Psoas muscle (tissue), 7 donors: ENCODE measurements at regions not wholly inside any gene's neighbourhood (a gene's known extent, or its start where the extent isn't known, plus 50 kb on each side); places are given as distances from the start of the nearest gene placed in this dataset.

ENCODE experiments used
- ATAC-seq, 4 donors: fragments of 200-7000 bp; cut with Tn5 transposase; one replicate each; pipeline ENCODE4 v1.9.1; 2020; ENCODE audit warnings: moderate library complexity in 3 of 4, mild to moderate bottlenecking in 2 of 4
- DNase-seq, 2 donors: peaks; one replicate each; pipeline ENCODE4 v3.0.0-alpha.2; 2020
- H3K27ac ChIP-seq: fragments of 200-600 bp; one replicate; pipeline ENCODE4 v1.8.0; 2022
- H3K27me3 ChIP-seq, 3 donors: fragments of 200-600 bp in 1 of 3; one replicate each; pipeline versions ENCODE4 v1.6.1 to v1.8.0; 2013 to 2022; ENCODE audit warnings: low read length in 2 of 3, mild to moderate bottlenecking in 2 of 3, moderate library complexity in 1 of 3; ENCODE audit not compliant: insufficient read depth in 3 of 3
- H3K36me3 ChIP-seq, 2 donors: fragments of 200-600 bp in 1 of 2; one replicate each; pipeline versions ENCODE4 v1.6.1 to v1.8.0; 2013 to 2022; ENCODE audit warnings: low read depth in 1 of 2, mild to moderate bottlenecking in 1 of 2, moderate library complexity in 1 of 2; ENCODE audit not compliant: insufficient read depth in 1 of 2
- H3K4me1 ChIP-seq: fragments of 200-600 bp; one replicate; pipeline ENCODE4 v1.8.0; 2022
- H3K4me3 ChIP-seq: fragments of 200-600 bp; one replicate; pipeline ENCODE4 v1.8.0; 2022; ENCODE audit warnings: mild to moderate bottlenecking
- H3K9me3 ChIP-seq: fragments of 200-600 bp; one replicate; pipeline ENCODE4 v1.8.0; 2022
- WGBS, 3 donors: extraction: QIAGEN DNeasy Blood & Tissue Kit; methylation state at CpG; one replicate each; pipeline versions ENCODE4 v1.1.6 to v1.1.7; 2013; 5-methylcytosine and 5-hydroxymethylcytosine counted together
- intact Hi-C, 2 donors: fragments of 100-400 bp; cut with DNase I; formaldehyde crosslinking; loops; one replicate each; pipeline versions ENCODE4 v1.11.0 to v1.14.2; 2022
- TF ChIP-seq, protein P1 (sequence below): fragments of 200-600 bp; IDR thresholded peaks from one replicate; pipeline ENCODE4 v1.8.0; 2022; ENCODE audit warnings: antibody characterized with exemption
- donor health status: healthy with polysubstance abuse.
- donor health status: DM: no; HTN: no; CAD: no; lungs with moderate emphysema.
- donor health status: Bipolar disorder and iron deficiency.
- donor health status: healthy.
- donor health status: DM: yes; HTN: yes; CAD: no.
- donor health status: DM: no; HTN: no; CAD: no.
- donor health status: DM: yes; HTN: yes; CAD: no.

DNA sequence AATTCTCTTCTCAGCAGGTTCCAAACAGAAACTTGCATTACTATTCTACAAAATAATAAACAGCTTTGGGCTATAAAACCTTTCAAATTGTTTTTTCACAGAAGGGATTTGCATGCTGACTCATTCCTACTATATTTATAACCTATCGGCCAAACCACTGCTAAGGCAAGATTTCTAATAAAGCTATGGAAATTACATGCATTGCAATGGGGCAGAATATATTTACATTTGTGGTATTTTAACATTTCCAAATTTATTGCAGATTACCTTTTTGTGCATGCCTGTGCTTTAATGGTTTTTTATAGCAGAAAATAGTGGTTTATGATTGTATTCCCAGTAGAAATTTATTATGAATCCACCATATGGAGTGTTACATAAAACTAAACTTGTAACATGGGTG, 69.0 kb upstream of the NPVF start:
- TF ChIP-seq, protein P1, sequence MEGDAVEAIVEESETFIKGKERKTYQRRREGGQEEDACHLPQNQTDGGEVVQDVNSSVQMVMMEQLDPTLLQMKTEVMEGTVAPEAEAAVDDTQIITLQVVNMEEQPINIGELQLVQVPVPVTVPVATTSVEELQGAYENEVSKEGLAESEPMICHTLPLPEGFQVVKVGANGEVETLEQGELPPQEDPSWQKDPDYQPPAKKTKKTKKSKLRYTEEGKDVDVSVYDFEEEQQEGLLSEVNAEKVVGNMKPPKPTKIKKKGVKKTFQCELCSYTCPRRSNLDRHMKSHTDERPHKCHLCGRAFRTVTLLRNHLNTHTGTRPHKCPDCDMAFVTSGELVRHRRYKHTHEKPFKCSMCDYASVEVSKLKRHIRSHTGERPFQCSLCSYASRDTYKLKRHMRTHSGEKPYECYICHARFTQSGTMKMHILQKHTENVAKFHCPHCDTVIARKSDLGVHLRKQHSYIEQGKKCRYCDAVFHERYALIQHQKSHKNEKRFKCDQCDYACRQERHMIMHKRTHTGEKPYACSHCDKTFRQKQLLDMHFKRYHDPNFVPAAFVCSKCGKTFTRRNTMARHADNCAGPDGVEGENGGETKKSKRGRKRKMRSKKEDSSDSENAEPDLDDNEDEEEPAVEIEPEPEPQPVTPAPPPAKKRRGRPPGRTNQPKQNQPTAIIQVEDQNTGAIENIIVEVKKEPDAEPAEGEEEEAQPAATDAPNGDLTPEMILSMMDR, result no peak
- intact Hi-C loops, result no loop called here
- Histone ChIP-seq H3K4me1 (no peaks in the 10 kb centered on the region), H3K36me3 (no peaks in the 10 kb centered on the region), H3K9me3 (no peaks in the 10 kb centered on the region), H3K27me3 (no peaks in the 10 kb centered on the region), H3K4me3 (no peak overlapping the region), H3K27ac (no peak overlapping the region)
- 54 to 77% (median 59%) methylated on average over 1 of the region's 1 CpG for WGBS, 3 donors
- ATAC-seq (no peak), DNase-seq (no peak)

GRCh38 chr7:25303281-25304181, 75.2 kb upstream of the NPVF start:
- H3K27ac ChIP-seq, result no peak overlapping the region
- ATAC-seq (no peak), DNase-seq (no peak)
- TF ChIP-seq, protein P1, result no peak
- no peaks in the 10 kb centered on the region for H3K4me1 ChIP-seq
- H3K4me3 ChIP-seq, result no peak overlapping the region
- 28 to 39% (median 29%) methylated on average over 3 of the region's 3 CpGs for WGBS, 3 donors
- no peaks in the 10 kb centered on the region for H3K9me3 ChIP-seq
- intact Hi-C loops, result no loop called here
- H3K27me3 ChIP-seq, result peaks cover 0 to 2% (median 0%) of the 10 kb centered on the region in 3 donors
- H3K36me3 ChIP-seq, result no peaks in the 10 kb centered on the region

DNA sequence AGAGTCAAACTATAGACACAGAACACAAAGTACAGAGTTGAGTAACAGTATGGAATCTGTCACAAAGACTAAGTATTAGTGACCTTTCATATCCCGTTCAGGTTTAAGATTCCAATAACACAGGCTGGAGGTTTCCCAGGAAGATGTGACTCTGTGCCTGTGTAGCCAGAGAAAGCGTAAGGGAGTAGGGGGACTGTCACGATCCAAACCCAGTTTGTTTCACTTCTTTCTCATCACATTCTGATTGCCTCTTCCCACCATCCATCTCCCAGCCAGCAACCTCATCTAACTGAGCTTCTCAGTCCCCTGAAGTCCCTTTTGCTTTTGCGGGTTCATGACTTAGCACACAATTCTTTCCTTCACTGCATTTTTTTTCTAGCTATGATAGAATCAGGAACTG, 76.4 kb upstream of the NPVF start:
- no peak overlapping the region for H3K4me3 ChIP-seq
- DNase-seq (no peak), ATAC-seq (no peak)
- no peaks in the 10 kb centered on the region for H3K36me3 ChIP-seq
- 74 to 83% (median 80%) methylated on average over 4 of the region's 4 CpGs for WGBS, 3 donors
- H3K9me3 ChIP-seq, result no peaks in the 10 kb centered on the region
- H3K27ac ChIP-seq, result no peak overlapping the region
- peaks cover 0 to 2% (median 0%) of the 10 kb centered on the region in 3 donors for H3K27me3 ChIP-seq
- intact Hi-C loops, result no loop called here
- no peaks in the 10 kb centered on the region for H3K4me1 ChIP-seq
- TF ChIP-seq, protein P1, result no peak

DNA sequence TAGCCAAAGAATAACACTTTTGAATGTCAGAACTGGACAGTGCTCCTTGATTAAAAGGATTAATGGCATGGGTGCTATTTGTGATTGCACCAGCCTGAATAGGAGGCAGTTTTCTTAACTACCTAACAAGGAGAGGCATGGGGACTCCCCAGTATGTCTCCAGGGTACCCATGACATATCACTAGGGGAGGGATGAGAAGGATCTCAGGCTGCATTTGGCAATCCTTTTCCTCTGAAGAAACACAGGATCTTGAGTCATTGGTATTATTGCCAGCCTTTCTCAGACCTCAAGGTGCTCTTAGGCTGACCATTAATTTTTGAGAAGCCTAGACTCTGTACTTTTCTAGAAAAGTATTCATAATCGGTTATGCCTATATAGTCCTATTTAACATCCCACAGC, 77.5 kb upstream of the NPVF start:
- no peak for DNase-seq
- H3K27me3 ChIP-seq, result peaks cover 0 to 2% (median 0%) of the 10 kb centered on the region in 3 donors
- TF ChIP-seq, protein P1, result no peak
- H3K36me3 ChIP-seq, result no peaks in the 10 kb centered on the region
- H3K4me3 ChIP-seq, result no peak overlapping the region
- intact Hi-C loops, result no loop called here
- no peak overlapping the region for H3K27ac ChIP-seq
- WGBS, 3 donors, result 93 to 100% (median 93%) methylated on average over 1 of the region's 1 CpG
- H3K9me3 ChIP-seq, result no peaks in the 10 kb centered on the region
- no peaks in the 10 kb centered on the region for H3K4me1 ChIP-seq
- ATAC-seq, result no peak
